ENCODE measurements at regions not wholly inside any gene's neighbourhood (a gene's known extent, or its start where the extent isn't known, plus 50 kb on each side); places are given as distances from the start of the nearest gene placed in this dataset.

GRCh38 chr15:29633971-29634370 is 188.3 kb downstream of the TJP1 start:
- DNase-seq: no peak
- H3K36me3 Mint-ChIP-seq (ENCODE audit: insufficient read depth in 1 of 3, low read depth in 3 of 3): peaks cover 0 to 5% (median 0%) of the 10 kb centered on the region in 3 experiments; a peak in 2 of 7 replicates

More at GRCh38 chr15:29633971-29634370, 188.3 kb downstream of the TJP1 start:
- Mint-ChIP-seq H3K4me3 (no peak overlapping the region), H3K9me3 (peaks cover 6 to 8% of the 10 kb centered on the region in 2 experiments; a peak in 4 of 5 replicates), H3K4me1 (peaks cover 19 to 21% of the 10 kb centered on the region in 2 experiments), H3K27me3 (ENCODE audit: low read depth) (peaks cover 2% of the 10 kb centered on the region), H3K27ac (no peak overlapping the region)
- H3K4me1 ChIP-seq (ENCODE audit: insufficient read depth, low read length): peaks cover 10% of the 10 kb centered on the region
- H2AFZ ChIP-seq (ENCODE audit: low read length): no peak overlapping the region
- H3K9ac ChIP-seq (ENCODE audit: extremely low read depth, insufficient read length, low read length): no peak overlapping the region
- H3K4ac ChIP-seq (ENCODE audit: low read depth, low read length): no peak overlapping the region
- no peak overlapping the region for H2AK5ac ChIP-seq (ENCODE audit: insufficient read length, low read length)
- no peak overlapping the region for H2BK12ac ChIP-seq (ENCODE audit: insufficient read length, low read depth, low read length)
- H3K56ac ChIP-seq (ENCODE audit: insufficient read length, low read depth, low read length): no peak overlapping the region
- H3K9me3 ChIP-seq (ENCODE audit: control insufficient read depth, low read depth, low read length): no peaks in the 10 kb centered on the region
- no peak overlapping the region for H2BK20ac ChIP-seq (ENCODE audit: low read depth, low read length, poor library complexity, severe bottlenecking)
- no peak overlapping the region for H2BK15ac ChIP-seq (ENCODE audit: low read depth, low read length)
- no peak overlapping the region for H2BK120ac ChIP-seq (ENCODE audit: low read depth, low read length, poor library complexity, severe bottlenecking)
- H4K8ac ChIP-seq (replicated peaks; ENCODE audit: insufficient read length, low read depth, low read length): no peak overlapping the region
- H3K18ac ChIP-seq (ENCODE audit: insufficient read length, low read depth, low read length): no peak overlapping the region
- no peak for TF ChIP-seq CTCF (conservative IDR thresholded peaks at IDR 0.05)
- WGBS (ENCODE audit: extremely low coverage, insufficient read length, low lambda C conversion rate): no CpG with 5 or more reads among the region's 7 CpGs
- H2BK5ac ChIP-seq (ENCODE audit: insufficient read length, low read length): no peak overlapping the region
- H4K5ac ChIP-seq (ENCODE audit: insufficient read length, low read depth, low read length): no peak overlapping the region
- H3K79me1 ChIP-seq (ENCODE audit: insufficient read depth, low read depth, low read length, poor library complexity, severe bottlenecking): no peaks in the 10 kb centered on the region
- no peak overlapping the region for H3K14ac ChIP-seq (ENCODE audit: insufficient read depth, low read length)
- no peak overlapping the region for H3K27ac ChIP-seq (ENCODE audit: insufficient read length, low read depth, low read length)
- H3K27me3 ChIP-seq (ENCODE audit: insufficient read depth, low read length): no peaks in the 10 kb centered on the region; the same call in 1 of the 2 replicates
- no peak overlapping the region for H3K23ac ChIP-seq (ENCODE audit: insufficient read length, low read depth, low read length)
- no peak overlapping the region for H3K4me2 ChIP-seq (ENCODE audit: insufficient read depth, insufficient read length, low read length)
- no peaks in the 10 kb centered on the region for H4K20me1 ChIP-seq (ENCODE audit: control insufficient read depth, insufficient read depth, insufficient read length)
- no peaks in the 10 kb centered on the region for H3K23me2 ChIP-seq (ENCODE audit: insufficient read length, low read depth, low read length, poor library complexity, severe bottlenecking)
- H3K79me2 ChIP-seq (ENCODE audit: insufficient read depth, low read length): no peaks in the 10 kb centered on the region
- H3T11ph ChIP-seq (ENCODE audit: low read length): no peak overlapping the region
- H4K91ac ChIP-seq (ENCODE audit: insufficient read length, low read depth, low read length): no peak overlapping the region

All from H9 (cell line).